Hepatocyte (in vitro differentiated cells): ENCODE measurements at regions not wholly inside any gene's neighbourhood (a gene's known extent, or its start where the extent isn't known, plus 50 kb on each side); places are given as distances from the start of the nearest gene placed in this dataset.

ENCODE experiments used
- DNase-seq: peaks from one replicate; pipeline ENCODE4 v3.0.0-alpha.2; 2016; ENCODE audit warnings: low spot score
- H2AFZ ChIP-seq: fragments of 200-600 bp; sonication (generic); 2 replicates; pipeline ENCODE4 v1.6.0; 2016; ENCODE audit warnings: antibody characterized with exemption, mild to moderate bottlenecking
- H3K27ac ChIP-seq: fragments of 200-600 bp; sonication (generic); 2 replicates; pipeline ENCODE4 v1.5.1; 2016; ENCODE audit warnings: mild to moderate bottlenecking
- H3K27me3 ChIP-seq: fragments of 200-600 bp; sonication (generic); 2 replicates; pipeline ENCODE4 v1.6.1; 2016
- H3K36me3 ChIP-seq: fragments of 200-600 bp; sonication (generic); replicated peaks from 2 replicates; pipeline ENCODE4 v1.5.1; 2016; ENCODE audit warnings: low read depth; ENCODE audit not compliant: insufficient read depth
- H3K4me1 ChIP-seq: fragments of 200-600 bp; sonication (generic); 2 replicates; pipeline ENCODE4 v1.5.1; 2016; ENCODE audit warnings: mild to moderate bottlenecking, moderate library complexity; ENCODE audit not compliant: insufficient read depth
- H3K4me2 ChIP-seq: fragments of 200-600 bp; sonication (generic); 2 replicates; pipeline ENCODE4 v1.6.0; 2016
- H3K4me3 ChIP-seq: fragments of 200-600 bp; sonication (generic); 2 replicates; pipeline ENCODE4 v1.5.1; 2016; ENCODE audit warnings: mild to moderate bottlenecking
- H3K79me2 ChIP-seq: fragments of 200-600 bp; sonication (generic); 2 replicates; pipeline ENCODE4 v1.6.0; 2017; ENCODE audit warnings: mild to moderate bottlenecking
- H3K9me2 ChIP-seq: fragments of 200-600 bp; sonication (generic); replicated peaks from 2 replicates; pipeline ENCODE4 v1.6.0; 2017; ENCODE audit warnings: mild to moderate bottlenecking; ENCODE audit not compliant: insufficient read depth
- H3K9me3 ChIP-seq: fragments of 200-600 bp; sonication (generic); 2 replicates; pipeline ENCODE4 v1.5.1; 2016; ENCODE audit warnings: low read depth, mild to moderate bottlenecking
- H4K20me1 ChIP-seq: fragments of 200-600 bp; sonication (generic); 2 replicates; pipeline ENCODE4 v1.6.0; 2016; ENCODE audit warnings: mild to moderate bottlenecking; ENCODE audit not compliant: insufficient read depth, poor library complexity, severe bottlenecking
- EZH2 ChIP-seq: fragments of 200-600 bp; sonication (generic); IDR thresholded peaks from 2 replicates; pipeline ENCODE4 v1.6.1; 2016; ENCODE audit warnings: antibody characterized with exemption, mild to moderate bottlenecking, borderline replicate concordance
- EZH2phosphoT487 ChIP-seq: fragments of 200-600 bp; sonication (generic); IDR thresholded peaks from one replicate; pipeline ENCODE4 v1.6.1; 2018; ENCODE audit warnings: antibody characterized with exemption, mild to moderate bottlenecking, low read depth, moderate library complexity; ENCODE audit not compliant: unreplicated experiment, severe bottlenecking
- WGBS: methylation state at CpG from one replicate; pipeline ENCODE4 v1.1.6; 2016; ENCODE audit warnings: low lambda C conversion rate; ENCODE audit errors: missing lambda C conversion rate; 5-methylcytosine and 5-hydroxymethylcytosine counted together
- TF ChIP-seq, protein P1 (sequence below): fragments of 200-600 bp; sonication (generic); IDR thresholded peaks from 2 replicates; pipeline ENCODE4 v1.5.1; 2016; ENCODE audit warnings: antibody characterized with exemption, mild to moderate bottlenecking; ENCODE audit not compliant: poor library complexity

DNA sequence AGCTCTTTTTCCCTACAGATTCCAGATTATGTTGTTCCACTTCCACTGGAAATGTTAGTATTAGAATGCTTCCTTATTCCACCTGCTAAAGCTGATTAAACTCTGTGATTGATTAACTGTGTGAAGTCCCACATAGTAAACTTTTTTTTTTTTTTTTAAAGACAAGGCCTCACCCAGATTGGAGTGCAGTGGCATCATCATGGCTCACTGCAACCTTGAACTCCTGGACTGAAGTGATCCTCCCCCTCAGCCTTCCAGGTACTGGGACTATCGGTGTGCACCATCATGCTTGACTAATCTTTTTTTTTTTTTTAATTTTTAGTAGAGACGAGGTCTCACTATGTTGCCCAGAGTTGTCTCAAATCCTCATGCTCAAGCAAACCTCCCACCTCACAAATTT, 108.5 kb upstream of the RBMS1 start:
- DNase-seq = no peak
- no peaks in the 10 kb centered on the region for H3K9me3 ChIP-seq
- 96% methylated on average over 2 of the region's 2 CpGs for WGBS
- TF ChIP-seq, protein P1, sequence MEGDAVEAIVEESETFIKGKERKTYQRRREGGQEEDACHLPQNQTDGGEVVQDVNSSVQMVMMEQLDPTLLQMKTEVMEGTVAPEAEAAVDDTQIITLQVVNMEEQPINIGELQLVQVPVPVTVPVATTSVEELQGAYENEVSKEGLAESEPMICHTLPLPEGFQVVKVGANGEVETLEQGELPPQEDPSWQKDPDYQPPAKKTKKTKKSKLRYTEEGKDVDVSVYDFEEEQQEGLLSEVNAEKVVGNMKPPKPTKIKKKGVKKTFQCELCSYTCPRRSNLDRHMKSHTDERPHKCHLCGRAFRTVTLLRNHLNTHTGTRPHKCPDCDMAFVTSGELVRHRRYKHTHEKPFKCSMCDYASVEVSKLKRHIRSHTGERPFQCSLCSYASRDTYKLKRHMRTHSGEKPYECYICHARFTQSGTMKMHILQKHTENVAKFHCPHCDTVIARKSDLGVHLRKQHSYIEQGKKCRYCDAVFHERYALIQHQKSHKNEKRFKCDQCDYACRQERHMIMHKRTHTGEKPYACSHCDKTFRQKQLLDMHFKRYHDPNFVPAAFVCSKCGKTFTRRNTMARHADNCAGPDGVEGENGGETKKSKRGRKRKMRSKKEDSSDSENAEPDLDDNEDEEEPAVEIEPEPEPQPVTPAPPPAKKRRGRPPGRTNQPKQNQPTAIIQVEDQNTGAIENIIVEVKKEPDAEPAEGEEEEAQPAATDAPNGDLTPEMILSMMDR = no peak
- TF ChIP-seq EZH2phosphoT487 = no peak
- TF ChIP-seq EZH2 = no peak
- no peaks in the 10 kb centered on the region for H3K79me2 ChIP-seq
- H3K4me2 ChIP-seq = no peak overlapping the region
- no peak overlapping the region for H2AFZ ChIP-seq
- H3K27ac ChIP-seq = no peak overlapping the region
- no peaks in the 10 kb centered on the region for H3K36me3 ChIP-seq
- no peak overlapping the region for H3K4me3 ChIP-seq
- H3K9me2 ChIP-seq = no peaks in the 10 kb centered on the region
- no peaks in the 10 kb centered on the region for H3K4me1 ChIP-seq
- no peaks in the 10 kb centered on the region for H3K27me3 ChIP-seq
- H4K20me1 ChIP-seq = no peaks in the 10 kb centered on the region

GRCh38 chr2:160603771-160604510, 110.3 kb upstream of the RBMS1 start:
- Histone ChIP-seq H3K9me2 (no peaks in the 10 kb centered on the region), H3K9me3 (no peaks in the 10 kb centered on the region), H3K36me3 (no peaks in the 10 kb centered on the region), H4K20me1 (no peaks in the 10 kb centered on the region), H3K27me3 (no peaks in the 10 kb centered on the region), H3K79me2 (no peaks in the 10 kb centered on the region), H3K27ac (no peak overlapping the region), H3K4me1 (no peaks in the 10 kb centered on the region), H2AFZ (no peak overlapping the region), H3K4me2 (no peak overlapping the region), H3K4me3 (no peak overlapping the region)
- no peak for DNase-seq
- WGBS = 91% methylated on average over 3 of the region's 3 CpGs
- TF ChIP-seq EZH2 (no peak), EZH2phosphoT487 (no peak)
- TF ChIP-seq, protein P1 = no peak

DNA sequence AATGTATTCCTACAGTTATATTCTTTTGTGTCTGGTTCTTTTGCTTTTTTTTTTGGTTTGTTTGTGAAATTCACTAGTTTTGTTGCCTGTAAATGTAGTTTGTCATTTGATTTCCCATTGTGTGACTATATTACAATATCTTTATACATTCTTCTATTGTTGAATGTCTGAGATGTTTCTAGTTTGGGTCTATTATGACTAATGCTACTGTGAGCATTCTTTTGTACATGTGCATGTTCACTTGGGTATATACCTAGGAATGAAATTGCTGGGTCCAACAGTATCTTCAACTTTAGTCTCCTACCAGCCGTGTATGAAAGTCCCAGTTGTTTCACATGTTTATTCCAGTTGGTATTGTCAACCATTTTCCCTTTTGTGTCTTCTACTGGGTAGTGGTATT, 112.7 kb upstream of the RBMS1 start:
- Histone ChIP-seq H3K27ac (no peak overlapping the region), H3K27me3 (no peaks in the 10 kb centered on the region), H2AFZ (no peak overlapping the region), H3K4me3 (no peak overlapping the region), H3K4me2 (no peak overlapping the region), H3K9me2 (no peaks in the 10 kb centered on the region), H4K20me1 (no peaks in the 10 kb centered on the region), H3K36me3 (no peaks in the 10 kb centered on the region), H3K9me3 (no peaks in the 10 kb centered on the region), H3K79me2 (no peaks in the 10 kb centered on the region), H3K4me1 (no peaks in the 10 kb centered on the region)
- no peak for TF ChIP-seq EZH2
- TF ChIP-seq, protein P1 = no peak
- no peak for TF ChIP-seq EZH2phosphoT487
- 100% methylated on average over 1 of the region's 1 CpG for WGBS
- DNase-seq = no peak
